Tibial nerve (tissue), 4 donors: ENCODE measurements at regions not wholly inside any gene's neighbourhood (a gene's known extent, or its start where the extent isn't known, plus 50 kb on each side); places are given as distances from the start of the nearest gene placed in this dataset.
A peak's percentile ranks its signal among the peaks of the same experiment; 100 is the strongest.

Experiments used
- DNase-seq, 2 donors: peaks; one replicate each; pipeline ENCODE4 v3.0.0-alpha.2; 2019; ENCODE audit warnings: low spot score in 2 of 2
- H3K27ac ChIP-seq, 4 donors: fragments of 200-600 bp; sonication (generic) in 3 of 4; one replicate each; pipeline ENCODE4 v1.5.1; 2017 to 2019; ENCODE audit warnings: mild to moderate bottlenecking in 1 of 4
- H3K27me3 ChIP-seq, 2 donors: fragments of 200-600 bp; sonication (generic) in 1 of 2; one replicate each; pipeline versions ENCODE4 v1.5.1 to v1.6.0; 2017 to 2019
- H3K36me3 ChIP-seq, 3 donors: fragments of 200-600 bp; sonication (generic); one replicate each; pipeline ENCODE4 v1.5.1; 2018 to 2019
- H3K4me1 ChIP-seq, 4 donors: fragments of 200-600 bp; sonication (generic) in 3 of 4; one replicate each; pipeline ENCODE4 v1.5.1; 2017 to 2019
- H3K4me3 ChIP-seq, 4 donors: fragments of 200-600 bp; sonication (generic) in 3 of 4; one replicate each; pipeline ENCODE4 v1.5.1; 2017 to 2019; ENCODE audit warnings: mild to moderate bottlenecking in 1 of 4, moderate library complexity in 1 of 4
- H3K9me3 ChIP-seq, 4 donors: fragments of 200-600 bp; sonication (generic) in 3 of 4; one replicate each; pipeline ENCODE4 v1.5.1; 2017 to 2019
- EP300 ChIP-seq, 2 donors: sonication (generic); formaldehyde crosslinking; IDR thresholded peaks; one replicate each; pipeline ENCODE4 v1.6.1; 2017; ENCODE audit warnings: antibody characterized with exemption in 2 of 2, mild to moderate bottlenecking in 1 of 2
- POLR2A ChIP-seq, 2 donors: fragments of 450-650 bp; IDR thresholded peaks; one replicate each; pipeline ENCODE4 v1.6.1; 2017; ENCODE audit warnings: antibody characterized with exemption in 2 of 2, mild to moderate bottlenecking in 2 of 2, moderate library complexity in 2 of 2
- WGBS, 2 donors: methylation state at CpG; one replicate each; pipeline ENCODE4 v1.1.5; 2018; 5-methylcytosine and 5-hydroxymethylcytosine counted together
- TF ChIP-seq, protein P1 (sequence below), 5 experiments: fragments of 200-600 bp in 3 of 5; fragments of 450-650 bp in 2 of 5; sonication (generic) in 3 of 5; IDR thresholded peaks; one replicate each; pipeline ENCODE4 v1.5.1; 2016 to 2019; ENCODE audit warnings: antibody characterized with exemption in 5 of 5, mild to moderate bottlenecking in 3 of 5, moderate library complexity in 2 of 5

DNA sequence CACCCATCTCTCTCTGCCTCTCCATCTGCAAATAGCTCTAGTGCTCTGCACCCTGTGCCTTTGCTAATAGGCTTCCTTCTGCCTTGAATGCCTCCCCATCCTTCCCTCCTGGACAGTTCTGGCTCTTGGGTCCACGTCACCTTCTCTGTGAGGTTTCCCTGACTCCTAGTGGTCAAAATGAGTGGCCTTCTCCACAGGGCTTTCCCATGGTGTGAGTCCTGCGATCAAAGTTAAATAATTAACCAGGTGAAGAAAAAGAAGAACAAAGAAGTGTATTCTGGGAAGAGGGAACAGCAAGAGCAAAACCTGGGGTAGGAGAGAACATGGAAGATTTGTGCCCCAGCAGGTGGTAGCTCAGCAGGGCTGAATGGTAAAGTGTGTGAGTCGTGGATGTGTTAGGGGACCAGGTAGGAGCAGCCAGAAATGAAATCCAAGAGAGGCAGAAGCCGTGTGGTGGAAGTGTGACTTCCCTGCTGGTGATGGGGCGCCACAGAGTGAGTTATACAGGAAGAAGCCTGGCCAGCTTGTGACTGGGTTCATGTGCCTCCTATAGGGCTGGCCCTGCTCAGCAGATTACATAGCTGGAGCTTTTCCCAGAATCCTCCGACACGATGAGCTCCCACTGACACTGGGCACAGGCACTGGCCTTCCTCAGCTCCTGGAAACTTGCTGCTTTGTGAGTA, 93.8 kb upstream of the LDAH start:
- H3K27ac ChIP-seq = peak overlapping the region in 3 of 4 donors; percentile 26 to 75 (median 69)
- no peak overlapping the region for H3K4me3 ChIP-seq
- H3K9me3 ChIP-seq = no peaks in the 10 kb centered on the region
- DNase-seq = no peak
- H3K4me1 ChIP-seq = peaks cover 0 to 13% (median 0%) of the 10 kb centered on the region in 4 donors
- peaks cover 0 to 3% of the 10 kb centered on the region in 2 donors for H3K27me3 ChIP-seq
- 50 to 63% methylated on average over 5 to 7 of the region's 7 CpGs for WGBS, 2 donors
- H3K36me3 ChIP-seq = no peaks in the 10 kb centered on the region
- TF ChIP-seq, protein P1, sequence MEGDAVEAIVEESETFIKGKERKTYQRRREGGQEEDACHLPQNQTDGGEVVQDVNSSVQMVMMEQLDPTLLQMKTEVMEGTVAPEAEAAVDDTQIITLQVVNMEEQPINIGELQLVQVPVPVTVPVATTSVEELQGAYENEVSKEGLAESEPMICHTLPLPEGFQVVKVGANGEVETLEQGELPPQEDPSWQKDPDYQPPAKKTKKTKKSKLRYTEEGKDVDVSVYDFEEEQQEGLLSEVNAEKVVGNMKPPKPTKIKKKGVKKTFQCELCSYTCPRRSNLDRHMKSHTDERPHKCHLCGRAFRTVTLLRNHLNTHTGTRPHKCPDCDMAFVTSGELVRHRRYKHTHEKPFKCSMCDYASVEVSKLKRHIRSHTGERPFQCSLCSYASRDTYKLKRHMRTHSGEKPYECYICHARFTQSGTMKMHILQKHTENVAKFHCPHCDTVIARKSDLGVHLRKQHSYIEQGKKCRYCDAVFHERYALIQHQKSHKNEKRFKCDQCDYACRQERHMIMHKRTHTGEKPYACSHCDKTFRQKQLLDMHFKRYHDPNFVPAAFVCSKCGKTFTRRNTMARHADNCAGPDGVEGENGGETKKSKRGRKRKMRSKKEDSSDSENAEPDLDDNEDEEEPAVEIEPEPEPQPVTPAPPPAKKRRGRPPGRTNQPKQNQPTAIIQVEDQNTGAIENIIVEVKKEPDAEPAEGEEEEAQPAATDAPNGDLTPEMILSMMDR (IDR thresholded peaks at IDR 0.05) = peak in 1 of 5 experiments; percentile 16
- no peak for TF ChIP-seq POLR2A (IDR thresholded peaks at IDR 0.05)

DNA sequence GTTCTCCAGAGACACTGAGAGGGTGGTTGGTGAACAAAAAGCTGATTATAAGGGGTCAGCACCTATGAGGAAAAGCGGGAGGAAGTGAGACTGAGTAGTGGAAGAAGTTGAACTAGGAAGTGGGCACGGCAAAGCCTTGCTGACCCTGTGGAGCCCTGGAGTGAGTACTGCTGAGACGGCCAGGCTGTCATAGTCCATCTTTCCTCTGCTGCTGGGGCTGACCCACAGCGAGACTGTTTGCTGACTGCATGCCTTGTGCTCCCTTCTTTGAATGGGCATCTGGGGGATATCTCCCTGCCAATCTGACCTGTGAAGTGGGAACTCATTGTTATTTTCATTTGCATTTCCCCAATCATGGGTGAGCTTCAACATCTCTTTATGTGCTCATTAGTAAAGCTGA, 92.4 kb upstream of the LDAH start:
- no peak for DNase-seq
- H3K4me1 ChIP-seq = peaks cover 0 to 13% (median 0%) of the 10 kb centered on the region in 4 donors
- H3K27me3 ChIP-seq = peaks cover 0 to 3% of the 10 kb centered on the region in 2 donors
- 34 to 57% methylated on average over 4 of the region's 4 CpGs for WGBS, 2 donors
- TF ChIP-seq POLR2A (IDR thresholded peaks at IDR 0.05) = no peak
- TF ChIP-seq, protein P1 (IDR thresholded peaks at IDR 0.05) = no peak
- no peak for TF ChIP-seq EP300 (IDR thresholded peaks at IDR 0.05)
- no peaks in the 10 kb centered on the region for H3K9me3 ChIP-seq
- no peak overlapping the region for H3K27ac ChIP-seq
- no peaks in the 10 kb centered on the region for H3K36me3 ChIP-seq
- H3K4me3 ChIP-seq = no peak overlapping the region

DNA sequence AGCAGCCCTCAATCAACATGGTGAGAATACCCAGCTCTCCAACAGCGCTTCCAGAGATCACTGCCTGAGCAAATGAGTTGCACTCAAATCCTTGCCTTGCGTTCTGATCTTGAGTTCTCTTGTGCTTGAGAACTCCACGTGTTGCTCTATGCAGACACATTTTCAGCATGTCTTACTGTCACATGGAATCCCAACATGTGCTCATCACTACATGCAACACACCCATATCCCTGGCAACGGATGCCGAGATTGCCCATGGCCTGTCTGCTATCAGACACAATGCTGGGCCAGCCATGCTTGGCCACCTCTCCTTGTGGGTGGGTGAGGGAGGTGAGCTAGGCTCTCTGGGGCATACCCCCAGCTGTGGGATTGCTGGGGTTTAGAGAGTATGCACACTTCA, 91.9 kb upstream of the LDAH start:
- Histone ChIP-seq H3K27ac (no peak overlapping the region), H3K4me3 (no peak overlapping the region), H3K9me3 (no peaks in the 10 kb centered on the region), H3K27me3 (peaks cover 0 to 3% of the 10 kb centered on the region in 2 donors), H3K4me1 (peaks cover 0 to 13% (median 0%) of the 10 kb centered on the region in 4 donors), H3K36me3 (no peaks in the 10 kb centered on the region)
- TF ChIP-seq EP300 (IDR thresholded peaks at IDR 0.05) (no peak), POLR2A (IDR thresholded peaks at IDR 0.05) (no peak)
- TF ChIP-seq, protein P1 (IDR thresholded peaks at IDR 0.05) = no peak
- no peak for DNase-seq
- WGBS, 2 donors = 84 to 89% methylated on average over 5 of the region's 5 CpGs

DNA sequence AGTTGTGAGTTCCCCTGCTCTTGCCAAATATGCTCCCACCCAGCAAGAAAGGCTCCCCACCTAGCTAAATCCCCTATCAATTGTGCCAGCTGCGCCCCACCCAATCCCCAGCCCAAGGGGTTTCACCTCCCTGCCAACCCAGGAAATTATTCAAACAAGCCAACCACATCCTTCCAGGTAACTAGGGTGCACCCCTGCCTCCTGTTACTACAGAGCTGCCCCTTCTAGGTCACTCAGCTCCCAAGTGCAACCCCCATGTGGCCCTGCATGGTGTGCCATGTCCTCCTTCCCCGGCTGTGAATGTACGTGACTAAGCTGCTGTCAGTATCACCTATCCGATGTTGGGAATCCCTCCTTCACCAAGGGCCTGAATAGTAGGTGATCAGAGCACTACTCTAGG, 91.2 kb upstream of the LDAH start:
- H3K4me1 ChIP-seq = peaks cover 0 to 12% (median 0%) of the 10 kb centered on the region in 4 donors
- peaks cover 0 to 3% of the 10 kb centered on the region in 2 donors for H3K27me3 ChIP-seq
- WGBS, 2 donors = 91 to 94% methylated on average over 4 of the region's 4 CpGs
- DNase-seq = no peak
- no peaks in the 10 kb centered on the region for H3K9me3 ChIP-seq
- H3K36me3 ChIP-seq = no peaks in the 10 kb centered on the region
- no peak for TF ChIP-seq EP300 (IDR thresholded peaks at IDR 0.05)
- no peak for TF ChIP-seq POLR2A (IDR thresholded peaks at IDR 0.05)
- TF ChIP-seq, protein P1 (IDR thresholded peaks at IDR 0.05) = no peak
- H3K4me3 ChIP-seq = no peak overlapping the region
- no peak overlapping the region for H3K27ac ChIP-seq

DNA sequence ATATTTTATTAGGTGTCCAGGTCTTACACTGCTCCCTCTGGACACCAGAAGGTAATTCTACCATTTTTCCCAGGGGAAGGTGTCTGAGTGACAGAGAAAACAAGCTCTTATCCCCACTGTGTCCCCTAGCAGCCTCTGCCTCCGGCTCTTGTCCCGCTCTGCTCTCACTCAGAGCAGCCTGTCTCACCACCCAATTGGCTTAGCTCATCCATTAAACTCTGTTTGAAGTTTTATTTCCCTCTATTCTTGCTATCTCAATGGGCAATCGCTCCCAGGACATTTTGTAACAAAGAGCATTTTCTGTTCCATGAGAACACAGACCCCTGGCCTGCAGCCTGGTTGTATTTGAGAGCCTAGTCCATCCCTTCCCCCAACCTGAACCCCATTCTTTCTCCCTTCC, 90.6 kb upstream of the LDAH start:
- H3K4me1 ChIP-seq = peaks cover 0 to 6% (median 0%) of the 10 kb centered on the region in 4 donors
- H3K9me3 ChIP-seq = no peaks in the 10 kb centered on the region
- WGBS, 2 donors = 37 to 46% methylated on average over 3 of the region's 3 CpGs
- no peak overlapping the region for H3K4me3 ChIP-seq
- H3K27me3 ChIP-seq = peaks cover 0 to 3% of the 10 kb centered on the region in 2 donors
- DNase-seq = no peak
- H3K36me3 ChIP-seq = no peaks in the 10 kb centered on the region
- TF ChIP-seq EP300 (IDR thresholded peaks at IDR 0.05) (no peak), POLR2A (IDR thresholded peaks at IDR 0.05) (no peak)
- TF ChIP-seq, protein P1 (IDR thresholded peaks at IDR 0.05) = no peak
- H3K27ac ChIP-seq = no peak overlapping the region
